OCI-LY1 (cell line): ENCODE measurements at regions not wholly inside any gene's neighbourhood (a gene's known extent, or its start where the extent isn't known, plus 50 kb on each side); places are given as distances from the start of the nearest gene placed in this dataset.

Experiments used
- CTCF ChIP-seq: fragments of 200-600 bp; sonication (generic), shearing (Covaris generic); IDR thresholded peaks from 2 replicates; pipeline ENCODE4 v1.5.1; 2017; ENCODE audit warnings: mild to moderate bottlenecking, antibody characterized with exemption, low read length, moderate library complexity, mixed read lengths
- EZH2 ChIP-seq: fragments of 200-600 bp; sonication (generic), shearing (Covaris generic); IDR thresholded peaks from 2 replicates; pipeline ENCODE4 v1.8.0; 2017; ENCODE audit warnings: borderline replicate concordance, mixed run types, mild to moderate bottlenecking, antibody characterized with exemption, low read length, moderate library complexity, mixed read lengths

DNA sequence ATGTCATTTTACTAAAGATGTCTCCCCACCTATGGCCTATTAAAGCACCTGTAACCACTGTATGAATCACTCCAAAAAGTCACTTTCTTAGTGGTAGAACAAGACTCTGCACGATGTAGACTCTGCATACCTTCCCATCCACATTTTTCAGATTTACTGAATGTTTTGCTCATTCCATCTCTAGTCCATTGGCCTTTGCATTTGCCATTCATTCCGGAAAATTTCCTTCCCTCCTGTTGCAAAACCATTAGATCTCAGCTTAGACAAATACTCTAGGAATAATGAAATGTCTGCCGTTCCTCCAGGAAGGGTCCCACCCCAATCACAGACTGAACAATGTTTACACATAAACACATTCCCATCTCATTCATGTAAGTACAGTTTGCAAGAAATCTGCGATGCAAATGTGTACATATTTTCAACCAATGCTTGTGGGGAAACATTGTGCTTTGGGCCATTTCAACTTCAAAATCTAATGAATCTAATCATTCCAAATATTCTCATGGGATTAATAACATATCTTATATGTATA is 146.3 kb upstream of the XYLT1 start:
- TF ChIP-seq CTCF (no peak), EZH2 (no peak)
